GM19238 (cell line): ENCODE measurements at regions not wholly inside any gene's neighbourhood (a gene's known extent, or its start where the extent isn't known, plus 50 kb on each side); places are given as distances from the start of the nearest gene placed in this dataset.

ENCODE experiments used
- DNase-seq: peaks from one replicate; pipeline ENCODE4 v3.0.0; 2011; ENCODE audit warnings: low spot score; ENCODE audit not compliant: insufficient read length

GRCh38 chr18:71523483-71524435 is 1020.4 kb downstream of the CBLN2 start:
- DNase-seq = no peak

- DNase-seq = no peak
These were observed 1038.6 kb downstream of the CBLN2 start for GRCh38 chr18:71505526-71505925.

- DNase-seq = no peak
These were observed 1040.9 kb downstream of the CBLN2 start for GRCh38 chr18:71503222-71503621.

DNA sequence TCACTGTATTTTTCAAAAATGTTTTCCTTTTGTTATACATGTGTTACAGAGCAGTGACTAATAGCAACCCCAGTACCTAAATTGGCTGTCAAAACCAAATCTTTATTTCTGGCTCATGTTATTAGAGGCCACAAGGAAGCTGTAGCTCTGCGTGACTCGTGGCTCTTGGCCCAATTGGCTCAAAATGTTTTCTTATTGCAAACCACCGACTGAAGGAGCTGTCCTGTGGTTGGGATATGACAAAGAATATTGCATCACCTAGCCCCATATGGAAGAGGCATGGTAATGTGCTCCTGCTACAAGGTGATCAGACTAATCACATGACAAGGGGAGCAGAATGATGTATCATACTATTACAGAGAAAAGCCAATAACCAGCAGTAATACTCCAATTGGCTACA is 1058.5 kb downstream of the CBLN2 start:
- no peak for DNase-seq

DNA sequence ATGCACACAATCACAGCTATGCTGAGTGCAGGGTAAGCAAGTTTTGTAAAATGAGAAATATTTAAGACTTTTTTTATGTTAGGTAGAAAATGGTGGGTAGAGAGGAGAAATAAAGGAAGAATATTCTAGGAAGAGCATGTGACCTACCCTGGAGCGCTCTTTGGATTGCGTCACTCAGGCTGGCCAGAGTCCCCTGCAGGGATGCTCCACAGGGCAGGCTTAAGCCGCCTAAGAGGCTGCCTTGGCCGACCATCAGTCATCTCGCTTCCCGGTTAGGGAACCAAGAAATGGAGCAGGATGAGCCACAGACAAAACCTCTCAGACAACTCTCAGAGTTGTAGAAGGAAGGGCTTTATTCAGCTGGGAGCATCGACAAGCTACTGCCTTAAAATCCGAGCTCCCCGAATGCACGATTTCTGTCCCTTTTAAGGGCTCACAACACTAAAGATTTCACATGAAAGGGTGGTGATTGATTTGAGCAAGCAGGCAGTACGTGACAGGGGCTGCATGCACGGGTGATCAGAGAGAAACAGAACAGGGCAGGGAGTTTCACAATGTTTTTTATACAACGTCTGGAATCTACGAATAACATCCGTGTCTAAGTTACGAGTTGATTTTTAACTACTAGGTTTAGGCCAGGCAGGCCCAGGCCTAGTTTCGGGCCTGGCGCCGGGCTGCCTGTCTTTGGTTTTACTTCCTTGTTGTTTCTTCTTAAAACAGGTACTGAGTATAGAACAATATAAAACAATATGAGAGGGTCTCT is 1072.0 kb downstream of the CBLN2 start:
- DNase-seq = no peak

DNA sequence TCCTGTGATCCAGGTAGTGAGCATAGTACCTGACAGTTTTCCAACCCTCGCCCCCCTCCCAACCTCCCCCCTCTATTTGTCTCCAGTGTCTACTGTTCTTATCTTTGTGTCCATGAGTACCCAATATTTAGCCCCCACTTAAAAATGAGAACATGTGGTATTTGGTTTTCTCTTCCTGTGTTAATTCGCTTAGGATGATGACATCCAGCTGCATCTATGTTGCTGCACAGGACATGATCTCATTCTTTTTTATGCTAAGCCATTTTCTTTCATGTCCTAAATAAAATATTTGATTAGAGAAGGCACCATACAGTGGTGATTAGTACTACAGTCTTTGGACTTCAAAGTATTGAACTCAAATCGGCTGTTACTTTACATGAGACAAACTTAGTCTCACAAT is 1087.9 kb downstream of the CBLN2 start:
- DNase-seq = no peak

DNA sequence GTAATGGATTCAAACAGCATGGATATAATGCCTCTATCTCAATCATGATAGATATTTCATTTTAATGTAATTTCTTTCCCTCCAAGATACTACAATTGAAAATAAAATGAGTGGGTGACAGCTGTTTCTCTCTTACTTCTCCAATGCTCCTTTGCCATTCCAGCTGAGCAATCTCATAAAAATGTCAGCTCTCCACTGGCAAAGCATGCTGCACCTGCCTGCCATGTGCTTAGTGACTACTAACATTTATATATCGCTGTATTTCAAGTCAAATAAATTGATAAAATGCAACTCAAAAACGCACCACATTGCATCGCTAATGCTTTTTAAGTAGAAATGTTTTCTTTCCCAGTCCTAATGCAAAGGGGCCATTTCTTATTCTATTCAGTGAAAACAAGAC is 1093.9 kb downstream of the CBLN2 start:
- DNase-seq = no peak

GRCh38 chr18:71443706-71444480 is 1100.2 kb downstream of the CBLN2 start:
- no peak for DNase-seq

GRCh38 chr18:71442731-71443141 is 1101.4 kb downstream of the CBLN2 start:
- no peak for DNase-seq

DNA sequence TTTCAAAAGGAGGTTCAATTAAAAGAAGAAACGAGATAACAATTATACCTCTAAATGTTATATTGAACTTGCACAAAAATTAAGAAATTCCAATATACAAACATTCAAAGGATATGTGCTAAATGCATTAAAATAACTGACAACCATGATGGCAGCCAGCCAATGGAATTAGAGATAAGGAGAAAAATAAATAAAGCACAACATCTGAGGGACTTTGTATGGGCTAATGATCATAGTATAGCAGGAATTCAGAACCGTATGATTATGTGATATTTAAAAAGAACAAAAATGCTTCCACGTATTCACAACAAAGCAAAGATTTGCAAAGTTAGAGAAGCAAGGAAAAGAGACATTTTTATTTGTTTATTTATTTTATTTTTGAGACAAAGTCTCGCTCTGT is 1103.0 kb downstream of the CBLN2 start:
- DNase-seq = no peak

DNA sequence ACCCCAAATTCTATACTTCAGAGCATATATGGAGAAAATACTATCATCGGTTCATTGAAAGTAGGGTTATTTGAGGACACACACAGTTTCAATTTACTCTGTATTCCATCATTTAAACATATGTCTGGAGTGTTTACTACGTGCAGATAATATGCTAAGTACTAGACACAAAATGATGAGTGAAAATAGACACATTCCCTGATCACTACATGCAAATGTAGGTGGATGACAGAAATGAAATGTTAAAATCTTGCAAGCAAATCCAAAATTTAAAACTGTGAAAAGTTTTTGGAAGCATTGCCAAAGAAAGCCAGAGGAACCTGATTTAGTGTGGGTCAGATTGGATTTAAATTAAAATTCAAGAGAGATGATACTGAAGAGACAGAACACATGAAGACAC is 1106.6 kb downstream of the CBLN2 start:
- no peak for DNase-seq

- no peak for DNase-seq
These were observed 1110.8 kb downstream of the CBLN2 start for GRCh38 chr18:71433373-71433772.

DNA sequence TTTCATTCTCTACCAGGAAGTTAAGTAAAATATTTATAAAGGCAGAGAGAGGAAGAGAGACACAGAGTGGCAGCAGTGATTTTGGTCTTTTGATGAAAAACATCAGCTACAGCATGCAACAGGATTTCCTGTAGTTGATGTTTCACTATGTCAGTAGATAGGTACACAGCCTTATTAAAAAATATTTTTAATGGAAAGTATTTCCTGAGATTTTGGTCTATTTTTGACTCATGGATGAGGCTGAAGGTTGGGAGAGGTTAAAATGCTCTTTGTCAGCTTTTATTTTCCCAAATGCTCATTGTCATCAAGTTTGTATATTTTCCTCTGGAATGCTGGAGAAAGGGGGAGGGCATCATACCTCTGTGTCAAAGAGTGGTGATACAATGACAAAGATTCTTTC is 1112.5 kb downstream of the CBLN2 start:
- no peak for DNase-seq

DNA sequence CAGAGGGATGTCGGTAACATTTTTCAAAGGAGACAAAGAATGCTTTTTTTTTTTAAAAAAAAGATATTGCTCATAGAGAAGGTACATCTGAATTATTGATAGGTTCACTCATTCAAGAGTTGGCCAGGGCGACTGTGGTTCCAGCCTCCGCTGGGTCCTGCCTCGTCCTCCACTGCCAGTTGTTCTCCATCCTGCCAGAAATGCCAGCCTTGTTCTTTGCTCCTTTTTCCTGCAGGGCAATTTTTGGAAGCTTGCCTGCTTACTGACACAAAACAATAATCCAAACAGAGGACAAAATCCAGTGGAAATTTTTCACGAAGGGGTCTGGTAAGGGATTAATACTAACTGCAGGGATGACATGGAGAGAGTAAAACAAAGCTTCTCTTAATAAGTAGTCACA is 1113.0 kb downstream of the CBLN2 start:
- DNase-seq = no peak

GRCh38 chr18:71426441-71426840 is 1117.7 kb downstream of the CBLN2 start:
- no peak for DNase-seq

DNA sequence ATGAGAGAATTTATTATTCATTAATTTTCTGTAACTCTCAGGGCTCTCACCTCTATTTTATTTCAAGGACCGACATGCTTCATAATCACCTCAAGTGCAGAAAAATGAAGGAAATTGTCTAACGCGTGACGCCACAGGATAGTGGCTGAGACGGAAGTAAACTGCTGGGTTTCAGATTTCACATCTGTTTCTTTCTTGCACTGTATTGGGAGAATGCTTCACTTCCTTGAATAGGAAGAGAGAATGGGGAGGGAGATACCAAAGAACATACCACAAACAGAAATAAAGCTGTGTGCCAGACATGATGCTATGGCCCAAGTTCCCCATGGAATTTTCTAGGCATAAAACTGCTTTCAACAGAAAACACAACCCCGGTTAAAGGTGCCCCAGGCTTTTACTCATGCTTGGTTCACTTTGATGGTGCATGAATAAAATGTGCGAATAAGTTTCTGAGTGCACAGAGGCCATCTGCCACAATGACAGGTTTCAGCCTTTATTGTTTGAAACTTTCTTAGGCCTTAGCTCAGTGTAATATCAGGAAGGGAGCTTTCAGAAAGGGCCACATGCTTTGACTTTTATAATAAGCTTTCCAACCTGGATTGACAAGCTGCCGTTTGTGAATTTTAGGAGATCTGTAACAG is 1116.4 kb downstream of the SOCS6 start:
- DNase-seq = no peak

GRCh38 chr18:71403501-71403900 is 1114.7 kb downstream of the SOCS6 start:
- no peak for DNase-seq

DNA sequence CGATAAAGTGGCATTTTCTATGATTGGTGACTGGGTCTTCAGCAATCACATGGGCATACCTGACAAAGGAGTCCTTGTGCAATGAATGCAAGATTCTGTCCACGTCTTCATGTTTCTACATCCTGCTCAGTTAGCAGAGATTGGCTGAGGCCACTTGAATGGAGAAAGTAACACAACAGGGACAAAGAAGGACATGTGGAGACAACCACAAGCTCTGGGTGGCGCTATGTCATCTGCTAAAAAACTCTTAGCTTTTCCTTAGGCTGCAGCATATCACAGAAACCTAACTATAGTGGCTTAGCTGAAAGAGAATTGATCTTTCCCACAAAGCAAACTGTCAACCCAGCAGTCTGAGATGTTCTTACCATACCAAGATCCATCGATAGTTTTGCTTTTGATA is 1109.7 kb downstream of the SOCS6 start:
- DNase-seq = no peak

- DNase-seq = no peak
These were observed 1099.3 kb downstream of the SOCS6 start for GRCh38 chr18:71388148-71388547.

- DNase-seq = no peak
These were observed 1085.6 kb downstream of the SOCS6 start for GRCh38 chr18:71374294-71375000.
